Keratinocyte (primary cell): ENCODE measurements at regions not wholly inside any gene's neighbourhood (a gene's known extent, or its start where the extent isn't known, plus 50 kb on each side); places are given as distances from the start of the nearest gene placed in this dataset.

Source experiments
- DNase-seq: peaks from one replicate; pipeline ENCODE4 v3.0.0-alpha.2; 2011; ENCODE audit warnings: low read depth, missing footprints, low spot score
- FAIRE-seq: peaks from 2 replicates; lab custom pipeline; 2011; peaks lifted over from hg19 to GRCh38; lab: Jason Lieb, UNC
- H2AFZ ChIP-seq: 2 replicates; pipeline ENCODE4 v1.6.0; 2012; ENCODE audit warnings: low read length, control low read depth, inconsistent platforms; ENCODE audit not compliant: control insufficient read depth
- H3K27ac ChIP-seq: 2 replicates; pipeline ENCODE4 v1.5.1; 2011; ENCODE audit warnings: low read length; ENCODE audit not compliant: control insufficient read depth, insufficient read depth
- H3K27me3 ChIP-seq: 3 replicates; pipeline ENCODE4 v1.6.0; 2011; ENCODE audit warnings: low read length; ENCODE audit not compliant: control insufficient read depth, insufficient read depth; ENCODE audit errors: extremely low read depth
- H3K36me3 ChIP-seq, 2 experiments: 2 replicates in 1 of 2; 3 replicates in 1 of 2; pipeline ENCODE4 v1.5.1; 2011; ENCODE audit warnings: low read length in 2 of 2, mild to moderate bottlenecking in 1 of 2; ENCODE audit not compliant: control insufficient read depth in 2 of 2, insufficient read depth in 2 of 2; ENCODE audit errors: extremely low read depth in 1 of 2
- H3K4me1 ChIP-seq: 3 replicates; pipeline ENCODE4 v1.5.1; 2011; ENCODE audit warnings: low read length; ENCODE audit not compliant: control insufficient read depth, insufficient read depth; ENCODE audit errors: extremely low read depth
- H3K4me2 ChIP-seq: 3 replicates; pipeline ENCODE4 v1.6.0; 2011; ENCODE audit warnings: low read depth, low read length; ENCODE audit not compliant: control insufficient read depth, insufficient read depth; ENCODE audit errors: extremely low read depth
- H3K4me3 ChIP-seq, 3 experiments: fragments of 200-600 bp in 1 of 3; sonication (generic) in 1 of 3; 2 replicates in 2 of 3; 3 replicates in 1 of 3; pipeline ENCODE4 v1.5.1; 2011 to 2016; ENCODE audit warnings: low read length in 3 of 3, mild to moderate bottlenecking in 3 of 3, control low read depth in 2 of 3, inconsistent platforms in 1 of 3, low read depth in 1 of 3, mixed read lengths in 1 of 3, mixed run types in 1 of 3, moderate library complexity in 1 of 3; ENCODE audit not compliant: control insufficient read depth in 2 of 3, insufficient read depth in 2 of 3; ENCODE audit errors: extremely low read depth in 1 of 3
- H3K79me2 ChIP-seq: 2 replicates; pipeline ENCODE4 v1.6.0; 2012; ENCODE audit warnings: low read length; ENCODE audit not compliant: control insufficient read depth, insufficient read depth
- H3K9ac ChIP-seq: 3 replicates; pipeline ENCODE4 v1.6.0; 2011; ENCODE audit warnings: low read length; ENCODE audit not compliant: control insufficient read depth, insufficient read depth; ENCODE audit errors: extremely low read depth
- H3K9me1 ChIP-seq: 3 replicates; pipeline ENCODE4 v1.6.0; 2011; ENCODE audit warnings: low read length; ENCODE audit not compliant: control insufficient read depth, insufficient read depth; ENCODE audit errors: extremely low read depth
- H3K9me3 ChIP-seq: 2 replicates; pipeline ENCODE4 v1.5.1; 2012; ENCODE audit warnings: low read depth, low read length; ENCODE audit not compliant: control insufficient read depth
- H4K20me1 ChIP-seq: 3 replicates; pipeline ENCODE4 v1.6.0; 2011; ENCODE audit warnings: low read length; ENCODE audit not compliant: control insufficient read depth, insufficient read depth; ENCODE audit errors: extremely low read depth
- CTCF ChIP-seq, 3 experiments: IDR thresholded peaks in 1 of 3; conservative IDR thresholded peaks in 1 of 3; optimal IDR thresholded peaks in 1 of 3; 2 replicates in 2 of 3; 3 replicates in 1 of 3; pipeline versions ENCODE3 to v1.5.1; 2011; ENCODE audit warnings: low read length in 3 of 3, mild to moderate bottlenecking in 3 of 3, moderate library complexity in 2 of 3, control low read depth in 1 of 3, inconsistent platforms in 1 of 3; ENCODE audit not compliant: insufficient read depth in 2 of 3; ENCODE audit errors: extremely low read depth in 1 of 3
- EZH2 ChIP-seq: IDR thresholded peaks from one replicate; pipeline ENCODE4 v1.6.1; 2012; ENCODE audit warnings: inconsistent platforms, mild to moderate bottlenecking, low read length, moderate library complexity
- dilution Hi-C: fragments of 300-500 bp; cut with MboI; formaldehyde crosslinking; loops from one replicate; pipeline ENCODE4 v1.7.0; 2020; ENCODE audit warnings: low sequenced_read_pairs; ENCODE audit not compliant: extremely low pct_ligation_motif_present

- Histone ChIP-seq H3K27ac (no peak overlapping the region), H3K4me2 (no peak overlapping the region), H3K4me1 (no peaks in the 10 kb centered on the region), H3K9me3 (no peaks in the 10 kb centered on the region), H3K27me3 (no peaks in the 10 kb centered on the region), H2AFZ (no peak overlapping the region), H3K9ac (no peak overlapping the region), H3K9me1 (no peaks in the 10 kb centered on the region), H3K79me2 (no peaks in the 10 kb centered on the region), H3K36me3 (no peaks in the 10 kb centered on the region), H4K20me1 (no peaks in the 10 kb centered on the region), H3K4me3 (no peak overlapping the region)
- TF ChIP-seq CTCF (optimal IDR thresholded peaks at IDR 0.05 in 1 of 3, IDR thresholded peaks at IDR 0.05 in 1 of 3, conservative IDR thresholded peaks at IDR 0.05 in 1 of 3; ENCODE audit: extremely low read depth in 1 of 3, insufficient read depth in 2 of 3, low read length in 3 of 3): no peak
- no peak for TF ChIP-seq EZH2
- DNase-seq: no peak
- dilution Hi-C loops: no loop called here
- FAIRE-seq: no peak
Measured at GRCh38 chr10:111923032-111923431, 260.5 kb downstream of the GPAM start.

- FAIRE-seq: no peak
Measured at GRCh38 chr10:111926286-111926685, 257.3 kb downstream of the GPAM start.

More at GRCh38 chr10:111926286-111926685, 257.3 kb downstream of the GPAM start:
- H4K20me1 ChIP-seq: no peaks in the 10 kb centered on the region
- dilution Hi-C loops: no loop called here
- no peak overlapping the region for H3K27ac ChIP-seq
- no peak overlapping the region for H3K4me3 ChIP-seq
- H3K27me3 ChIP-seq: no peaks in the 10 kb centered on the region
- H3K9me1 ChIP-seq: no peaks in the 10 kb centered on the region
- H3K36me3 ChIP-seq: no peaks in the 10 kb centered on the region
- DNase-seq: no peak
- no peaks in the 10 kb centered on the region for H3K79me2 ChIP-seq
- H2AFZ ChIP-seq: no peak overlapping the region
- TF ChIP-seq CTCF (optimal IDR thresholded peaks at IDR 0.05 in 1 of 3, IDR thresholded peaks at IDR 0.05 in 1 of 3, conservative IDR thresholded peaks at IDR 0.05 in 1 of 3; ENCODE audit: extremely low read depth in 1 of 3, insufficient read depth in 2 of 3, low read length in 3 of 3): no peak
- no peak for TF ChIP-seq EZH2
- H3K9ac ChIP-seq: no peak overlapping the region
- H3K4me1 ChIP-seq: no peaks in the 10 kb centered on the region
- H3K9me3 ChIP-seq: no peaks in the 10 kb centered on the region
- H3K4me2 ChIP-seq: no peak overlapping the region
